Calu3 (cell line): ENCODE measurements at regions not wholly inside any gene's neighbourhood (a gene's known extent, or its start where the extent isn't known, plus 50 kb on each side); places are given as distances from the start of the nearest gene placed in this dataset.
"Not testable (repeated sequence)": the region's sequence is repeated elsewhere in the genome, so short reads cannot be mapped to it uniquely, and the experiment has no call there.

Experiments
- BruUV-seq: library from RNA; stranded (reverse); fragments of 400-500 nt; replicated peaks from 2 replicates; lab custom pipeline; 2021; lab: Mats Ljungman, UMichigan
- CTCF ChIA-PET: fragments of 300-600 bp; sonication (Branson Sonifier 250); formaldehyde crosslinking; loops from one replicate; lab custom pipeline; 2022; ENCODE audit warnings: antibody characterized with exemption; lab: Charles Lee
- DNase-seq: peaks from one replicate; pipeline ENCODE4 v3.0.0; 2022
- H3K27ac Mint-ChIP-seq: one replicate; pipeline ENCODE4 v1.8.0; 2022; ENCODE audit warnings: mixed read lengths; ENCODE audit not compliant: unreplicated experiment
- H3K27me3 Mint-ChIP-seq: one replicate; pipeline ENCODE4 v1.8.0; 2022; ENCODE audit warnings: mixed read lengths; ENCODE audit not compliant: unreplicated experiment
- H3K36me3 Mint-ChIP-seq: one replicate; pipeline ENCODE4 v1.8.0; 2022; ENCODE audit warnings: mild to moderate bottlenecking, moderate library complexity, mixed read lengths; ENCODE audit not compliant: insufficient read depth, unreplicated experiment
- H3K4me1 Mint-ChIP-seq: one replicate; pipeline ENCODE4 v1.8.0; 2022; ENCODE audit warnings: mild to moderate bottlenecking, low read depth, mixed read lengths; ENCODE audit not compliant: unreplicated experiment
- H3K4me3 Mint-ChIP-seq: one replicate; pipeline ENCODE4 v1.8.0; 2022; ENCODE audit warnings: mild to moderate bottlenecking, low read depth, moderate library complexity, mixed read lengths; ENCODE audit not compliant: unreplicated experiment
- H3K9me3 Mint-ChIP-seq: one replicate; pipeline ENCODE4 v1.8.0; 2022; ENCODE audit warnings: low read depth, mixed read lengths; ENCODE audit not compliant: unreplicated experiment
- CTCF ChIP-seq: fragments of 200-600 bp; IDR thresholded peaks from one replicate; pipeline ENCODE4 v1.8.0; 2022; ENCODE audit warnings: antibody characterized with exemption; ENCODE audit not compliant: unreplicated experiment
- intact Hi-C: fragments of 100-400 bp; cut with micrococcal nuclease; formaldehyde crosslinking; loops from one replicate; pipeline ENCODE4 v1.10.0; 2022; ENCODE audit not compliant: unreplicated experiment

DNA sequence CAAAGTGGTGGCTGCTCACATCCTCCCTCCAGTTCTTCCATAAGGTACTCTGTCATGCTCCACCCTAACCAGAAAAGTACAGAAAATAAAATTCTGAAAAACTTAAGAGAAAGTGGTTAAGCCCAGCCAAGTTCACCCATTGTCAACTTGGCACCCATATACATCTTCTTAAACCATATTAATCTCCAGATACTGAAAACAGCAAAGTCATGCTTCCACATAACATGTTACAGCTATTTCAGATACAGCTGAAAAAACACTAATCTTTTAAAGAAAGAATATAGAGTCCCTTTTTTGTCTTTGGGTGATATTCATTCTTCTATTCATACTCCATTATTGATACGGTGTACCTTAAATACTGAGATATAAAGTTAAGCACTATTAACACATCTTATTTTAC is 577.8 kb downstream of the KCNT2 start:
- Mint-ChIP-seq H3K9me3 (peaks cover 2% of the 10 kb centered on the region), H3K4me3 (no peak overlapping the region), H3K36me3 (no peaks in the 10 kb centered on the region), H3K27ac (no peak overlapping the region), H3K4me1 (no peaks in the 10 kb centered on the region), H3K27me3 (no peaks in the 10 kb centered on the region)
- intact Hi-C loops, result no loop called here
- DNase-seq, result no peak
- TF ChIP-seq CTCF, result no peak
- CTCF ChIA-PET, result no interaction called here
- no TSS peak for BruUV-seq

- no TSS peak for BruUV-seq
- H3K36me3 Mint-ChIP-seq, result no peaks in the 10 kb centered on the region
- no peak overlapping the region for H3K27ac Mint-ChIP-seq
- intact Hi-C loops, result no loop called here
- CTCF ChIA-PET, result no interaction called here
- DNase-seq, result no peak
- H3K4me1 Mint-ChIP-seq, result no peaks in the 10 kb centered on the region
- no peak for TF ChIP-seq CTCF
- H3K27me3 Mint-ChIP-seq, result no peaks in the 10 kb centered on the region
- H3K9me3 Mint-ChIP-seq, result peaks cover 2% of the 10 kb centered on the region
- no peak overlapping the region for H3K4me3 Mint-ChIP-seq
Measured at GRCh38 chr1:196029410-196029809, 578.8 kb downstream of the KCNT2 start.

DNA sequence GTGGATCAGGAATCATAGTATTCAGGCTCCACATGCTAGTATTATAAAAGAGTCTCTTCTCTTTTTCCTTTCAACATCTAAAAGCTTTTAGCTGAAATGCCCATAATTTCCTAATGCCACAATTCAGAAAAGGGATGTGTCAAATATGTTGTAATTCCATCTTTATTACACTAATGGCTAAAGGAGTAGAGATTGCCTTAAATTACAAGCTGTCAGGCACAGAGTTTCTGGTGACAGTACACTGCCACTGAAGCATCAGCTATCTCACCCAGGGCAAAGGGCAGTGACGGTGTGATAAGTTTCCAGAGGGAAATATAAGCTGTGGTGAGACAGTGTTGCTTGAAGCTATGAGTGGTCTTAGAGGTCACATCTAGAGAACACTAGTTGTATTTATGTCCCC is 581.1 kb downstream of the KCNT2 start:
- Mint-ChIP-seq H3K4me3 (no peak overlapping the region), H3K27ac (no peak overlapping the region), H3K9me3 (no peaks in the 10 kb centered on the region), H3K4me1 (no peaks in the 10 kb centered on the region), H3K36me3 (no peaks in the 10 kb centered on the region), H3K27me3 (no peaks in the 10 kb centered on the region)
- BruUV-seq, result no TSS peak
- intact Hi-C loops, result no loop called here
- CTCF ChIA-PET, result no interaction called here
- no peak for TF ChIP-seq CTCF
- DNase-seq, result no peak

DNA sequence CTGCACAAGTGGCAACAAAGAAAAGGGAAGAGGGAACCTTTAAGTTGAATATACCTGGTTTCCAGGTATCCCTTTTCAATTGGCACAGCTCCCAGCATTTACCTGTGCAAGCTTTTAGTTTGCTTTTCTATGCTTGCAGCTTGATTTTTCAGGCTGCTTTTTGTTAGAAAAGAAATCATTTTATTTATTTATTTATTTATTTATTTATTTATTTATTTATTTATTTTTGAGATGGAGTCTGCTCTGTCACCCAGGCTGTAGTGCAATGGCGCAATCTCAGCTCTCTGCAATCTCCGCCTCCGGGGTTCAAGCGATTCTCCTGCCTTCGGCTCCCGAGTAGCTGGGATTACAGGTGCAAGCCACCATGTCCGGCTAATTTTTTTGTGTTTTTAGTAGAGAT is 587.1 kb downstream of the KCNT2 start:
- H3K9me3 Mint-ChIP-seq, DNase-seq, CTCF ChIA-PET, intact Hi-C loops, H3K4me3 Mint-ChIP-seq, H3K27ac Mint-ChIP-seq, H3K4me1 Mint-ChIP-seq, H3K36me3 Mint-ChIP-seq, BruUV-seq, H3K27me3 Mint-ChIP-seq: not testable (repeated sequence)

GRCh38 chr1:196009362-196009761 is 598.9 kb downstream of the KCNT2 start:
- H3K9me3 Mint-ChIP-seq, result no peaks in the 10 kb centered on the region
- intact Hi-C loops, result no loop called here

More at GRCh38 chr1:196009362-196009761, 598.9 kb downstream of the KCNT2 start:
- Mint-ChIP-seq H3K4me3 (no peak overlapping the region), H3K4me1 (no peaks in the 10 kb centered on the region), H3K36me3 (no peaks in the 10 kb centered on the region), H3K27me3 (no peaks in the 10 kb centered on the region), H3K27ac (no peak overlapping the region)
- CTCF ChIA-PET, result interaction anchor here (0.6 kb wide), 1 partner anchor 28 kb away, joined by 6 read pairs; no protein-coding TSS in a partner anchor
- BruUV-seq, result no TSS peak
- no peak for TF ChIP-seq CTCF
- DNase-seq, result no peak
